RWPE1 (cell line): ENCODE measurements at regions not wholly inside any gene's neighbourhood (a gene's known extent, or its start where the extent isn't known, plus 50 kb on each side); places are given as distances from the start of the nearest gene placed in this dataset.

ENCODE experiments used
- CTCF ChIA-PET: fragments of 350-600 bp; sonication (Branson Sonifier 250); formaldehyde crosslinking; extraction: SDS; loops from one replicate; lab custom pipeline; 2021; lab: Yijun Ruan, JAX
- POLR2A ChIA-PET: fragments of 400-600 bp; formaldehyde crosslinking; extraction: SDS; loops from one replicate; lab custom pipeline; 2020; ENCODE audit warnings: antibody characterized with exemption; ENCODE audit not compliant: low non-redundant PET; lab: Yijun Ruan, JAX
- DNase-seq: peaks from one replicate; pipeline ENCODE4 v3.0.0; 2012; ENCODE audit warnings: low spot score
- H3K27ac ChIP-seq: fragments of 450-650 bp; 2 replicates; pipeline ENCODE4 v1.5.1; 2017
- CTCF ChIP-seq: fragments of 450-650 bp; conservative IDR thresholded peaks from 2 replicates; pipeline ENCODE4 v1.5.1; 2017; ENCODE audit warnings: low read depth, mild to moderate bottlenecking

GRCh38 chr2:219713110-219713509, 85.7 kb downstream of the SLC4A3 start:
- ChIA-PET CTCF (no interaction called here), POLR2A (no interaction called here)
- no peak overlapping the region for H3K27ac ChIP-seq
- TF ChIP-seq CTCF: no peak
- no peak for DNase-seq

- CTCF ChIA-PET: interaction anchor here (0.6 to 0.9 kb wide), 3 partner anchors 155 to 1834 kb away, joined by 3 read pairs; no protein-coding TSS in a partner anchor
- no peak for DNase-seq
- H3K27ac ChIP-seq: no peak overlapping the region
- no peak for TF ChIP-seq CTCF
- POLR2A ChIA-PET: no interaction called here
Measured at GRCh38 chr2:219714681-219715400, 87.4 kb downstream of the SLC4A3 start.

GRCh38 chr2:219718066-219718465, 90.6 kb downstream of the SLC4A3 start:
- no peak overlapping the region for H3K27ac ChIP-seq
- no peak for DNase-seq
- ChIA-PET CTCF (no interaction called here), POLR2A (no interaction called here)
- TF ChIP-seq CTCF: no peak

GRCh38 chr2:219719521-219719920, 92.1 kb downstream of the SLC4A3 start:
- CTCF ChIA-PET: no interaction called here
- no peak for DNase-seq
- H3K27ac ChIP-seq: no peak overlapping the region
- POLR2A ChIA-PET: no interaction called here
- TF ChIP-seq CTCF: no peak

GRCh38 chr2:219720956-219721355, 93.5 kb downstream of the SLC4A3 start:
- CTCF ChIA-PET: interaction anchor here (0.5 to 0.8 kb wide), 4 partner anchors 28 to 317 kb away, joined by 3 read pairs; no protein-coding TSS in a partner anchor
- DNase-seq: no peak
- no peak for TF ChIP-seq CTCF
- H3K27ac ChIP-seq: no peak overlapping the region
- POLR2A ChIA-PET: no interaction called here

GRCh38 chr2:219722276-219722879, 94.9 kb downstream of the SLC4A3 start:
- peak; percentile 87 for DNase-seq
- ChIA-PET CTCF (interaction anchor here (1.1 to 1.4 kb wide), 2 partner anchors 13 to 80 kb away, joined by 3 to 7 read pairs; no protein-coding TSS in a partner anchor), POLR2A (no interaction called here)
- no peak overlapping the region for H3K27ac ChIP-seq
- TF ChIP-seq CTCF: no peak
